Gastrocnemius medialis (tissue), 4 donors: ENCODE measurements at regions not wholly inside any gene's neighbourhood (a gene's known extent, or its start where the extent isn't known, plus 50 kb on each side); places are given as distances from the start of the nearest gene placed in this dataset.
"Not testable (repeated sequence)": the region's sequence is repeated elsewhere in the genome, so short reads cannot be mapped to it uniquely, and the experiment has no call there.

ENCODE experiments used
- ATAC-seq, 2 donors: fragments of 150-250 bp; one replicate each; pipeline ENCODE4 v1.9.1; 2016
- DNase-seq, 2 donors: peaks; one replicate each; pipeline ENCODE4 v3.0.0-alpha.2; 2019
- H3K27ac ChIP-seq, 4 donors: fragments of 200-600 bp; sonication (generic); 1 replicate in 1 of 4; 2 replicates in 3 of 4; pipeline ENCODE4 v1.5.1; 2016 to 2018; ENCODE audit warnings: mild to moderate bottlenecking in 2 of 4, moderate library complexity in 1 of 4
- H3K27me3 ChIP-seq, 3 donors: fragments of 200-600 bp; sonication (generic) in 2 of 3; 1 replicate in 1 of 3; 2 replicates in 2 of 3; pipeline versions ENCODE4 v1.5.1 to v1.6.0; 2016 to 2019; ENCODE audit warnings: mild to moderate bottlenecking in 1 of 3, moderate library complexity in 1 of 3
- H3K36me3 ChIP-seq, 2 donors: fragments of 200-600 bp; sonication (generic) in 1 of 2; one replicate each; pipeline ENCODE4 v1.5.1; 2017 to 2018
- H3K4me1 ChIP-seq, 2 donors: fragments of 200-600 bp; sonication (generic) in 1 of 2; one replicate each; pipeline ENCODE4 v1.5.1; 2016 to 2017; ENCODE audit warnings: mild to moderate bottlenecking in 2 of 2
- H3K4me3 ChIP-seq, 4 donors: fragments of 200-600 bp; sonication (generic) in 3 of 4; 1 replicate in 1 of 4; 2 replicates in 3 of 4; pipeline ENCODE4 v1.5.1; 2016 to 2019; ENCODE audit warnings: mild to moderate bottlenecking in 2 of 4
- H3K9me3 ChIP-seq, 3 donors: fragments of 200-600 bp; sonication (generic) in 2 of 3; 1 replicate in 1 of 3; 2 replicates in 2 of 3; pipeline ENCODE4 v1.5.1; 2016 to 2019
- CTCF ChIP-seq, 5 experiments: fragments of 450-650 bp in 3 of 5; fragments of 200-600 bp in 2 of 5; sonication (generic) in 2 of 5; IDR thresholded peaks in 4 of 5; conservative IDR thresholded peaks in 1 of 5; 1 replicate in 4 of 5; 2 replicates in 1 of 5; pipeline ENCODE4 v1.5.1; 2016 to 2019; ENCODE audit warnings: antibody characterized with exemption in 5 of 5, mild to moderate bottlenecking in 3 of 5, moderate library complexity in 3 of 5
- POLR2A ChIP-seq, 2 donors: fragments of 450-650 bp; IDR thresholded peaks; one replicate each; pipeline ENCODE4 v1.6.1; 2017; ENCODE audit warnings: antibody characterized with exemption in 2 of 2, mild to moderate bottlenecking in 2 of 2, moderate library complexity in 2 of 2
- in situ Hi-C, 4 donors: fragments of 200-750 bp; cut with MboI; loops; one replicate each; pipeline versions ENCODE4 v1.15.0 to v1.8.0; 2017; ENCODE audit warnings: low sequenced_read_pairs in 4 of 4
- intact Hi-C: fragments of 100-400 bp; cut with DNase I; formaldehyde crosslinking; loops from one replicate; pipeline ENCODE4 v1.15.1; 2023; ENCODE audit warnings: low total_unique reads

GRCh38 chr17:13659051-13659450 is 57.3 kb upstream of the HS3ST3A1 start:
- H3K36me3 ChIP-seq, intact Hi-C loops, in situ Hi-C loops, H3K27ac ChIP-seq, H3K27me3 ChIP-seq, H3K4me1 ChIP-seq, ATAC-seq, H3K4me3 ChIP-seq, DNase-seq, H3K9me3 ChIP-seq: not testable (repeated sequence)

DNA sequence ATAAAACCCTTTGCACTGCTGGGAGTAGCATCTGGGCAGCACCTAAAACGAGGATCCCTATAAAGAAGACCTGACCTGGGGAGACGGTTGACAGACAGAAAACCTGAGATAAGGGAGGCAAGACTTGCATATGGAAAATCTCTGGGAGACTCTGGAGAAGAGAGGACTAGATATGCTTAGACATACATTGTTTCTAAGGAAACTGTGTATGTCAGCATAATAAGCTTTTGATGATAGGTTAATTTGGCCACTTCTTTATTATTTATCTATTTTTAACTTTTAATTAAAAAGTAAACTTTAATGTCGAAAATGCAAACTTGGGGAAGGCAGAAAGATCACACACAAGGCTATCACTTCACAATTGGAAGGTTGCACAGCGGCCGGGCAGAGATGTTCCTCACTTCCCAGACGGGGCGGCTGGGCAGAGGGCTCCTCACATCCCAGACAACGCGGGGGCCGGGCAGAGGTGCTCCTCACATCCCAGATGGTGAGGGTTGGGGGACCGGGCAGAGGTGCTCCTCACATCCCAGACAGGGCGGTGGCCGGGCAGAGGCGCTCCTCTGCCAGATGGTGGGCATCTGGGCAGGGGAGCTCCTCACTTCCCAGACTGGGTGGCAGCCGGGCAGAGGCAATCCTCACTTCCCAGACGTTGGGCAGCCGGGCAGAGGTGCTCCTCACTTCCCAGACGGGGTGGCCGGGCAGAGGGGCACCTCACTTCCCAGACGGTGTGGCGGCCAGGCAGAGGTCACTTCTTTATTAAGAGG is 64.3 kb upstream of the HS3ST3A1 start:
- intact Hi-C loops (no loop called here), in situ Hi-C loops (no loop called here)
- TF ChIP-seq POLR2A (IDR thresholded peaks at IDR 0.05) (no peak), CTCF (IDR thresholded peaks at IDR 0.05 in 4 of 5, conservative IDR thresholded peaks at IDR 0.05 in 1 of 5) (no peak)
- Histone ChIP-seq H3K27me3 (no peaks in the 10 kb centered on the region), H3K36me3 (no peaks in the 10 kb centered on the region), H3K4me3 (no peak overlapping the region), H3K4me1 (no peaks in the 10 kb centered on the region), H3K27ac (no peak overlapping the region), H3K9me3 (peaks cover 0 to 2% (median 0%) of the 10 kb centered on the region in 3 donors)
- ATAC-seq, result no peak
- DNase-seq, result no peak

DNA sequence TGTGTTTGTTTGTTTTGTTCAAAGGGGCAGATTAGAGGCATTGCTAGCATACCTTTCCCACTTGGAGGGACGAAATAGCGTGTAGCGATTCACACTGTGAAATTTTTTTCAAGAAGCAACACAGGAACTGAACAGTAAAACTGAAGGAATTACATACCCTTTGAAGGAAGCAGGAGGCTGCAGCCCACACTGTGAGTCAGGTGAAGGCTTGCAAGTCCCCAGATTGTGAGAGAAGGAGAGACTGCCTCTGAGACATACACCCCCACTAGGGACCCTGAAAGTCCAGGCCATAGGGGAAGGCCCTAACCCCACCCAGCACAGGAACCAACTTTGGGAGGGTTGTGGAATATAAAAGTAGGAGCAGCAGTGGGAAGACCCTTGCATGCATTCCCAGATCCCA is 69.6 kb upstream of the HS3ST3A1 start:
- intact Hi-C loops (no loop called here), in situ Hi-C loops (no loop called here)
- H3K27me3 ChIP-seq, result no peaks in the 10 kb centered on the region
- ATAC-seq, result no peak
- no peaks in the 10 kb centered on the region for H3K4me1 ChIP-seq
- H3K9me3 ChIP-seq, result peaks cover 0 to 2% (median 0%) of the 10 kb centered on the region in 3 donors
- TF ChIP-seq CTCF (IDR thresholded peaks at IDR 0.05 in 4 of 5, conservative IDR thresholded peaks at IDR 0.05 in 1 of 5), result no peak
- no peak for TF ChIP-seq POLR2A (IDR thresholded peaks at IDR 0.05)
- H3K4me3 ChIP-seq, result no peak overlapping the region
- H3K36me3 ChIP-seq, result no peaks in the 10 kb centered on the region
- DNase-seq, result no peak
- no peak overlapping the region for H3K27ac ChIP-seq

- H3K4me1 ChIP-seq, result no peaks in the 10 kb centered on the region
- in situ Hi-C loops, result no loop called here
- TF ChIP-seq CTCF (IDR thresholded peaks at IDR 0.05 in 4 of 5, conservative IDR thresholded peaks at IDR 0.05 in 1 of 5) (no peak), POLR2A (IDR thresholded peaks at IDR 0.05) (no peak)
- H3K4me3 ChIP-seq, result no peak overlapping the region
- H3K27ac ChIP-seq, result no peak overlapping the region
- ATAC-seq (no peak), DNase-seq (no peak)
- no peaks in the 10 kb centered on the region for H3K36me3 ChIP-seq
- intact Hi-C loops, result no loop called here
- H3K27me3 ChIP-seq, result no peaks in the 10 kb centered on the region
- peaks cover 0 to 2% (median 0%) of the 10 kb centered on the region in 3 donors for H3K9me3 ChIP-seq
Observed at GRCh38 chr17:13671771-13672170, 70.0 kb upstream of the HS3ST3A1 start.

DNA sequence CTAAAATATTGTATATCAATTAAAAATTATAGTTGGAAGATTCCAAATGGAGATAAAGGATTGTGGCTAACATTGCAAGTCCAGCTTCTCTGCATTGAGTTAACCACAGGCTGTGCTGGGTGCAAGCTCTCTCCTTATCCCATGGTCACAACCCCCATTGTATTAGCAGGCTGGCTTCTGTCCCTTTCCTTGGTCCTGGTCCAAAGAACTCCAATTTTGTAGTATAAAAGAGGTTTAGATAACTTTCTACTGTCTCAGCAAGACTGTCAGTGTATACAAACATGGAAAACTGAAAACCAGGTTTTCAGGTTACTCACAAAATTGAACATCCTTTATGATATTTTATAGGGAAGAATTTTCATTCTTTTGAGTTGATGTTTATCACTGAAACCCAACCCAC is 76.6 kb upstream of the HS3ST3A1 start:
- intact Hi-C loops (no loop called here), in situ Hi-C loops (no loop called here)
- no peaks in the 10 kb centered on the region for H3K36me3 ChIP-seq
- no peak for TF ChIP-seq POLR2A (IDR thresholded peaks at IDR 0.05)
- no peak for TF ChIP-seq CTCF (IDR thresholded peaks at IDR 0.05 in 4 of 5, conservative IDR thresholded peaks at IDR 0.05 in 1 of 5)
- H3K27me3 ChIP-seq, result no peaks in the 10 kb centered on the region
- H3K27ac ChIP-seq, result no peak overlapping the region
- no peaks in the 10 kb centered on the region for H3K4me1 ChIP-seq
- peaks cover 0 to 3% (median 0%) of the 10 kb centered on the region in 3 donors for H3K9me3 ChIP-seq
- H3K4me3 ChIP-seq, result no peak overlapping the region
- ATAC-seq, result no peak
- DNase-seq, result no peak
